ENCODE measurements at regions not wholly inside any gene's neighbourhood (a gene's known extent, or its start where the extent isn't known, plus 50 kb on each side); places are given as distances from the start of the nearest gene placed in this dataset.

DNA sequence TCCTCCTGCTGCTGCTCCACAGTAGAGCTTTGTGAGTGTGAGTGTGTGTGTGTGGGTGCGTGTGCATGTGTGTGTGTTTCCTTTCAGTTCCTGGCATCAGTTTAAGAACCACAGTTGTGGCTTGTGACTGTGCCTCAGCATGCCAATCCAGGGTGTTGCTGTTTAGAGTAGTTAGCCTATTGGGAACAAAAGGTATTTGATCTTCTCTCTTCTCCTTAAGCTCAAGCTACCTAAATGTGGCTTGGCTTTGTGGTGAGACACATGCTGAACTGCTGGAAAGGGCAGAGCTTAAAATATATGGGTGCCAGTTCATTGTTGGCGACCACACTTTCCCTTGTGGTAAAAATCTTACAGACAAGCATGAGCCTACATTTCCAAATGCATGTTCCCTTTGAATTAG lies 116.6 kb upstream of the BNC2 start:
- TF ChIP-seq, protein P1, sequence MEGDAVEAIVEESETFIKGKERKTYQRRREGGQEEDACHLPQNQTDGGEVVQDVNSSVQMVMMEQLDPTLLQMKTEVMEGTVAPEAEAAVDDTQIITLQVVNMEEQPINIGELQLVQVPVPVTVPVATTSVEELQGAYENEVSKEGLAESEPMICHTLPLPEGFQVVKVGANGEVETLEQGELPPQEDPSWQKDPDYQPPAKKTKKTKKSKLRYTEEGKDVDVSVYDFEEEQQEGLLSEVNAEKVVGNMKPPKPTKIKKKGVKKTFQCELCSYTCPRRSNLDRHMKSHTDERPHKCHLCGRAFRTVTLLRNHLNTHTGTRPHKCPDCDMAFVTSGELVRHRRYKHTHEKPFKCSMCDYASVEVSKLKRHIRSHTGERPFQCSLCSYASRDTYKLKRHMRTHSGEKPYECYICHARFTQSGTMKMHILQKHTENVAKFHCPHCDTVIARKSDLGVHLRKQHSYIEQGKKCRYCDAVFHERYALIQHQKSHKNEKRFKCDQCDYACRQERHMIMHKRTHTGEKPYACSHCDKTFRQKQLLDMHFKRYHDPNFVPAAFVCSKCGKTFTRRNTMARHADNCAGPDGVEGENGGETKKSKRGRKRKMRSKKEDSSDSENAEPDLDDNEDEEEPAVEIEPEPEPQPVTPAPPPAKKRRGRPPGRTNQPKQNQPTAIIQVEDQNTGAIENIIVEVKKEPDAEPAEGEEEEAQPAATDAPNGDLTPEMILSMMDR (optimal IDR thresholded peaks at IDR 0.05 in 1 of 3, IDR thresholded peaks at IDR 0.05 in 1 of 3, conservative IDR thresholded peaks at IDR 0.05 in 1 of 3; ENCODE audit: extremely low read depth in 1 of 3, insufficient read depth in 2 of 3, low read length in 3 of 3), result no peak
- TF ChIP-seq EZH2 (IDR thresholded peaks at IDR 0.05; ENCODE audit: low read length), result no peak

Data from keratinocyte (primary cell).